B cell (primary cell): ENCODE measurements at regions not wholly inside any gene's neighbourhood (a gene's known extent, or its start where the extent isn't known, plus 50 kb on each side); places are given as distances from the start of the nearest gene placed in this dataset.

Source experiments
- EZH2 ChIP-seq: IDR thresholded peaks from 2 replicates; pipeline ENCODE4 v1.6.1; 2012; ENCODE audit warnings: borderline replicate concordance, low read depth, mild to moderate bottlenecking, moderate library complexity, low read length; ENCODE audit not compliant: insufficient read depth, poor library complexity, severe bottlenecking
- TF ChIP-seq, protein P1 (sequence below): fragments of 200-600 bp; IDR thresholded peaks from one replicate; pipeline ENCODE4 v1.8.0; 2022; ENCODE audit warnings: antibody characterized with exemption, mild to moderate bottlenecking

DNA sequence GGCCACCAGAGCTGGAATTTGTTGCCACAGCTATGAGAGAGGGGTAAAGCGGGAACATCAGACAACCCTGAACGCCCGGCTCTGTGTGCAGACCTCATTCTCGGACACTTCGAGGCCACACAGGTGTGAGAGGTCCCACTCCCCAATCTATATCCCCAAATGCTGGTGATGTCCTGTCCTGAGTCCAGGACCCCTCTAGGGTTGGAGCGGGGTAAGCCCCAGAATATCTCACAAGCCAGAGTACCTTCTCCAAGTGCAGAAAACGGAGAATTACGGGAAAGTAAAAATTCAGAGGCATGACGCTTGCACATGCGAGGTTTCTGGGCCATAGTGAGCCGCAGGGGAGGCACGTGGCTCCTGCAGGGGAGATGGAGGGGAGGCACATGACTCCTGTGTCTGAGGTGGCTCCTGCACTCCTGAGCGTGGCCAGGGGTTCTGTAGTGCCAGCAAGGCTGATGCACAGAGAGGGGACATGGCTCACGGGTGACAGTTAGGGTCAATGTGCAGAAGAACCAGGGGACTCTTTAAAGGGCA lies 248.0 kb downstream of the RBFOX3 start:
- TF ChIP-seq, protein P1, sequence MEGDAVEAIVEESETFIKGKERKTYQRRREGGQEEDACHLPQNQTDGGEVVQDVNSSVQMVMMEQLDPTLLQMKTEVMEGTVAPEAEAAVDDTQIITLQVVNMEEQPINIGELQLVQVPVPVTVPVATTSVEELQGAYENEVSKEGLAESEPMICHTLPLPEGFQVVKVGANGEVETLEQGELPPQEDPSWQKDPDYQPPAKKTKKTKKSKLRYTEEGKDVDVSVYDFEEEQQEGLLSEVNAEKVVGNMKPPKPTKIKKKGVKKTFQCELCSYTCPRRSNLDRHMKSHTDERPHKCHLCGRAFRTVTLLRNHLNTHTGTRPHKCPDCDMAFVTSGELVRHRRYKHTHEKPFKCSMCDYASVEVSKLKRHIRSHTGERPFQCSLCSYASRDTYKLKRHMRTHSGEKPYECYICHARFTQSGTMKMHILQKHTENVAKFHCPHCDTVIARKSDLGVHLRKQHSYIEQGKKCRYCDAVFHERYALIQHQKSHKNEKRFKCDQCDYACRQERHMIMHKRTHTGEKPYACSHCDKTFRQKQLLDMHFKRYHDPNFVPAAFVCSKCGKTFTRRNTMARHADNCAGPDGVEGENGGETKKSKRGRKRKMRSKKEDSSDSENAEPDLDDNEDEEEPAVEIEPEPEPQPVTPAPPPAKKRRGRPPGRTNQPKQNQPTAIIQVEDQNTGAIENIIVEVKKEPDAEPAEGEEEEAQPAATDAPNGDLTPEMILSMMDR: no peak
- TF ChIP-seq EZH2: no peak
